ENCODE measurements at regions not wholly inside any gene's neighbourhood (a gene's known extent, or its start where the extent isn't known, plus 50 kb on each side); places are given as distances from the start of the nearest gene placed in this dataset.

GRCh38 chr2:120616261-120616660 is 119.4 kb upstream of the GLI2 start:
- FAIRE-seq: no peak

- FAIRE-seq: no peak
These were observed 118.6 kb upstream of the GLI2 start for GRCh38 chr2:120617055-120617454.

GRCh38 chr2:120618830-120619229 is 116.8 kb upstream of the GLI2 start:
- peak; percentile 30 for FAIRE-seq

- no peak for FAIRE-seq
These were observed 116.1 kb upstream of the GLI2 start for GRCh38 chr2:120619579-120619978.

GRCh38 chr2:120620025-120620793 is 115.5 kb upstream of the GLI2 start:
- FAIRE-seq: no peak

- FAIRE-seq: no peak
These were observed 113.4 kb upstream of the GLI2 start for GRCh38 chr2:120622159-120622869.

- FAIRE-seq: no peak
These were observed 112.5 kb upstream of the GLI2 start for GRCh38 chr2:120622886-120623753.

GRCh38 chr2:120624061-120624737 is 111.5 kb upstream of the GLI2 start:
- no peak for FAIRE-seq

- FAIRE-seq: no peak
These were observed 110.8 kb upstream of the GLI2 start for GRCh38 chr2:120624738-120625446.

- FAIRE-seq: no peak
These were observed 109.7 kb upstream of the GLI2 start for GRCh38 chr2:120625865-120626560.

- no peak for FAIRE-seq
These were observed 109.1 kb upstream of the GLI2 start for GRCh38 chr2:120626566-120626965.

GRCh38 chr2:120628248-120628647 is 107.4 kb upstream of the GLI2 start:
- no peak for FAIRE-seq

GRCh38 chr2:120629241-120629895 is 106.3 kb upstream of the GLI2 start:
- FAIRE-seq: no peak

GRCh38 chr2:120630031-120630701 is 105.5 kb upstream of the GLI2 start:
- FAIRE-seq: no peak

- no peak for FAIRE-seq
These were observed 104.4 kb upstream of the GLI2 start for GRCh38 chr2:120631236-120631635.

GRCh38 chr2:120631724-120632123 is 103.9 kb upstream of the GLI2 start:
- FAIRE-seq: no peak

- no peak for FAIRE-seq
These were observed 102.6 kb upstream of the GLI2 start for GRCh38 chr2:120632796-120633646.

- FAIRE-seq: no peak
These were observed 101.1 kb upstream of the GLI2 start for GRCh38 chr2:120634533-120634932.

- FAIRE-seq: no peak
These were observed 100.5 kb upstream of the GLI2 start for GRCh38 chr2:120635146-120635545.
